Testis (tissue), 2 donors: ENCODE measurements at regions not wholly inside any gene's neighbourhood (a gene's known extent, or its start where the extent isn't known, plus 50 kb on each side); places are given as distances from the start of the nearest gene placed in this dataset.

ENCODE experiments used
- CTCF ChIP-seq, 3 experiments: fragments of 450-650 bp in 2 of 3; fragments of 200-600 bp in 1 of 3; sonication (generic) in 1 of 3; IDR thresholded peaks; one replicate each; pipeline ENCODE4 v1.5.1; 2016 to 2019; ENCODE audit warnings: antibody characterized with exemption in 3 of 3, mild to moderate bottlenecking in 2 of 3, moderate library complexity in 1 of 3
- POLR2A ChIP-seq: fragments of 450-650 bp; IDR thresholded peaks from one replicate; pipeline ENCODE4 v1.6.1; 2017; ENCODE audit warnings: antibody characterized with exemption, mild to moderate bottlenecking, moderate library complexity

GRCh38 chr7:106767078-106767477 is 98.0 kb upstream of the PIK3CG start:
- TF ChIP-seq CTCF (IDR thresholded peaks at IDR 0.05) (no peak), POLR2A (no peak)
